Naive B cell (primary cell): ENCODE measurements at regions not wholly inside any gene's neighbourhood (a gene's known extent, or its start where the extent isn't known, plus 50 kb on each side); places are given as distances from the start of the nearest gene placed in this dataset.

Experiments used
- ATAC-seq, 2 donors: fragments of 150-1000 bp; cut with Tn5 transposase; 2 replicates each; pipeline ENCODE4 v1.10.0; 2021; ENCODE audit warnings: low read depth in 2 of 2, mild to moderate bottlenecking in 2 of 2, moderate library complexity in 2 of 2
- DNase-seq: peaks from one replicate; pipeline ENCODE4 v3.0.0; 2022
- H3K27ac Mint-ChIP-seq, 6 donors: one replicate each; pipeline ENCODE4 v1.8.0; 2020 to 2022; ENCODE audit warnings: mild to moderate bottlenecking in 6 of 6, mixed read lengths in 6 of 6, moderate library complexity in 5 of 6, inconsistent platforms in 2 of 6
- H3K27me3 Mint-ChIP-seq, 3 donors: one replicate each; pipeline ENCODE4 v1.8.0; 2021 to 2022; ENCODE audit warnings: mixed read lengths in 3 of 3, mild to moderate bottlenecking in 1 of 3
- H3K36me3 Mint-ChIP-seq, 2 donors: one replicate each; pipeline ENCODE4 v1.8.0; 2020 to 2022; ENCODE audit warnings: mixed read lengths in 2 of 2, inconsistent platforms in 1 of 2, mild to moderate bottlenecking in 1 of 2
- H3K4me1 Mint-ChIP-seq, 3 donors: one replicate each; pipeline ENCODE4 v1.8.0; 2020 to 2022; ENCODE audit warnings: mixed read lengths in 3 of 3, inconsistent platforms in 1 of 3, mild to moderate bottlenecking in 1 of 3, moderate library complexity in 1 of 3
- H3K4me3 Mint-ChIP-seq, 8 donors: one replicate each; pipeline ENCODE4 v1.8.0; 2020 to 2022; ENCODE audit warnings: mild to moderate bottlenecking in 8 of 8, mixed read lengths in 8 of 8, moderate library complexity in 8 of 8, inconsistent platforms in 2 of 8
- H3K9me3 Mint-ChIP-seq, 7 donors: one replicate each; pipeline ENCODE4 v1.8.0; 2020 to 2022; ENCODE audit warnings: mixed read lengths in 7 of 7, mild to moderate bottlenecking in 5 of 7, inconsistent platforms in 2 of 7, moderate library complexity in 1 of 7

DNA sequence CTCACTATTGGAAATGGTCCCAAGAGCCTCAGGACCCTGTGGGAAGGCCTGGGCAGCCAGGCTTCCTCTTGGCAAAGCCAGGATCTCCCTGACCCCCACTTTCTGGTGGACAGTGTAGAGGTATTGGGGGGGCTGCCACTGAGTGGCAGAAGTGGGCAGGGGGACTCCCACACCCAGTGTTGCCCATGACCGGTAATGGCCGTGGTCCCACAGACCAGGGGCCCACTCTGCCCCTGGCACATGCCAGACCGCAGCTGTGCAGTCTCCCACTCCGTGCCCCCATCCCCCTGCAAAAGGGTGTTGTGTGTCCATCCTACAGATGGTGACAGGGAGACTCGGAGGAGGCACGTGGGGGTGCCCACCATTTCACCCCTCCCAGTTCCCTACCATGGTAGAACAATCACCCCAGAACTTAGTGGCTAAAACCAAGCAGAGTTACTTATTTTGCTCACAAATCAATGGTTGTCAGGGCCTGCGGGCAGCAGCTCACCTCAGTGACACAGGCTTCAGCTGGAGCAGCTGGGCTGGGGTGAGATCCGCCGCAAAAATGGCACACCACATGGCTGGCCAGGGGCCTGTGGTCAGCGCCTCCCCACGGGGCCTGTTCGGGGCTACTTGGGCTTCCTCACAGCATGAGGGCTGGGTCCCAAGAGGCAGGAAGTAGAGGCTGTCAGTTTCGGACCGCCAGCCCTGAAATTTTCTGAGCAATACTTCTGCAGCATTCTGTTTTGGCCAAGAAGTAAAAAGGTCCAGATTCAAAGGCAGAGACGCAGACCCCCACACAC is 59.0 kb upstream of the ZNF469 start:
- DNase-seq (no peak), ATAC-seq (no peak)
- H3K27me3 Mint-ChIP-seq, result peaks cover 0 to 5% (median 0%) of the 10 kb centered on the region in 3 donors
- H3K4me1 Mint-ChIP-seq, result no peaks in the 10 kb centered on the region
- no peak overlapping the region for H3K4me3 Mint-ChIP-seq
- H3K9me3 Mint-ChIP-seq, result peaks cover 0 to 3% (median 0%) of the 10 kb centered on the region in 7 donors
- H3K27ac Mint-ChIP-seq, result no peak overlapping the region
- H3K36me3 Mint-ChIP-seq, result no peaks in the 10 kb centered on the region

DNA sequence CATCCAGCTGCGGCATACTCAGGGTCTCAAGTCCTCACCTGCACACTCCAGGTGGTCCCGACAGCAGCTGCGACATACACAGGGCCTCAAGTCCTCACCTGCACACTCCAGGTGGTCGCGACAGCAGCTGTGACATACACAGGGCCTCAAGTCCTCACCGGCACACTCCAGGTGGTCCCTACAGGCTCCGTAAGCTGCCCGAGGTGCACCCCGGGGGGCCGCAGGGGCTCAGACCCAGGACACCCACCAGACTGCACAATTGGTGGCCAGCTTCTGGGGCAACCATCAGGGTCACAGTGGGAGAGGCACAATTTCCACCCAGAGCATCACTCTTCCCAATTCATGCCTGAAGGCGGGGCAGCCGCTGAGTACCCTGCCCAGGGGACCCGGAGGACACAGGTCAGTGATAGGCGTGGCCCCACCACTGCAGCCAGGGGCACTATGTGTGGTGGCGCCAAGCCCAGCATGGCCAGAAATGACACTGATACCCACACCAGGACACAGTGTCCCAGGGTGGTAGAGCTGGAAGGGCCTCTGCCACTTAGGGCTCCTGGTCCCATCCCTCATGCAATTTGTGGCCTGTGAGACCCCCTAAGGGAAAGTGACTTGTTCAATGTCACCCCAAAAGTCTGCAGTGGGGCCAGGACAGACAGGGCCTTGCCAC is 57.5 kb upstream of the ZNF469 start:
- H3K4me3 Mint-ChIP-seq, result no peak overlapping the region
- peaks cover 0 to 5% (median 0%) of the 10 kb centered on the region in 3 donors for H3K27me3 Mint-ChIP-seq
- ATAC-seq (no peak), DNase-seq (no peak)
- no peaks in the 10 kb centered on the region for H3K4me1 Mint-ChIP-seq
- H3K36me3 Mint-ChIP-seq, result no peaks in the 10 kb centered on the region
- peaks cover 0 to 3% (median 0%) of the 10 kb centered on the region in 7 donors for H3K9me3 Mint-ChIP-seq
- no peak overlapping the region for H3K27ac Mint-ChIP-seq

DNA sequence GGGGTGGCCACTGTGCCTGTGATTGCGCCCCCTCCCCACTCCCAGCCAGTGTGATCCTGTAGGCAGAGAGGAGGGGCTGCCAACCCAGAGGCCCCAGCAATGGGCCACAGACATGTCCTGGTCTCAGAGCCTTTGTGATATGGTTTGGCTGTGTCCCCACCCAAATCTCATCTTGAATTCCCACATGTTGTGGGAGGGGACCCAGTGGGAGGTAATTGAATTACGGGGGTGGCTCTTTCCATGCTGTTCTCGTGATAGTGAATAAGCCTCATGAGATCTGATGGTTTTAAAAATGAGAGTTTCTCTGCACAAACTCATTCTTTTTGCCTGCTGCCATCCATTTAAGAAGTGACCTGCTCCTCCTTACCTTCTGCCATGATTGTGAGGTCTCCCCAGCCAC is 56.8 kb upstream of the ZNF469 start:
- H3K27ac Mint-ChIP-seq, result no peak overlapping the region
- H3K4me3 Mint-ChIP-seq, result no peak overlapping the region
- no peaks in the 10 kb centered on the region for H3K36me3 Mint-ChIP-seq
- no peak for ATAC-seq
- H3K4me1 Mint-ChIP-seq, result no peaks in the 10 kb centered on the region
- DNase-seq, result no peak
- H3K27me3 Mint-ChIP-seq, result peaks cover 0 to 5% (median 0%) of the 10 kb centered on the region in 3 donors
- peaks cover 0 to 3% (median 0%) of the 10 kb centered on the region in 7 donors for H3K9me3 Mint-ChIP-seq

DNA sequence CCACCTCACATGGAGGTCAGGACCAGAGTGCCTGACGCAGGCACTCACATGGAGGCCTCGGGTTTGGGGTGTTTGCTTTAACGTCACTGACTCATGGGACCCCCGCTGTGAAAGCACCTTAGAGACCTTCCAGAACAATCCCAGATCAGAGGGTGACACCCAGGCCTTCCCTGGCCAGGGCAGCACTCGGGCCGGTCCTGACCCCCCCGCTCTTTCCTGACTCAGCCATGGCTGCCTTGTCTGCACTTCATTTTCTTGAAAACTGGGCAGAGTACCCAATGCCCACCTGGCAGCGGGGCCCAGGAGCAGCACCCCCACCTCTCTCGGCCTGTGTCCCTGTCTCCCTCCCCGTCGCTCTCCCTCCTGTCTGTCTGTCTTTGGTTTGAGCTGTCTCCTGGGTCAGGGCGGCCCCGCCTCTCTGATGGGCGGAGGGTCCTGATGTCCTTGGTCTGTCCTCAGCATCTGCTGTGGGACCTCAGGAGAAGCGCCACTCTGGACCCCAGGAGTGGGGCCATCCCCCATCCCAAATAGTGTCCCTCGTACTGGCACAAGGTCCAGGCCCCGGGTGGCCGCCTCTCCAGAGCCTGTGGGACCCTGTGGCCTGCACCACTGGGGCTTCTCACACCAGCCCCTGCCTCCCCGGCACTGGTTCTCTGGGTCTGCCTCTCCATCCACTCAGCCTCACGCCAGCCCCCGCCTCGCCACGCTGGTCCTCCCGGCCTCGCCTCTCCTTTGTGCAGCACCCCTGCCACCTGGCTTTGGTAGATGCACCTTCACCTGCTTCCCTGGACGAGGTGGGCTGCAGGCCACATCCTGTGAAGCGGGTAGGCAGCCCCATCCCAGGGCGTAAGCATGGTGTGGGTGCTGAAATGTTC is 55.9 kb upstream of the ZNF469 start:
- H3K9me3 Mint-ChIP-seq, result peaks cover 0 to 3% (median 0%) of the 10 kb centered on the region in 7 donors
- no peak overlapping the region for H3K4me3 Mint-ChIP-seq
- H3K36me3 Mint-ChIP-seq, result no peaks in the 10 kb centered on the region
- no peaks in the 10 kb centered on the region for H3K4me1 Mint-ChIP-seq
- DNase-seq, result no peak
- H3K27ac Mint-ChIP-seq, result no peak overlapping the region
- peaks cover 0 to 5% (median 0%) of the 10 kb centered on the region in 3 donors for H3K27me3 Mint-ChIP-seq
- ATAC-seq, result no peak

DNA sequence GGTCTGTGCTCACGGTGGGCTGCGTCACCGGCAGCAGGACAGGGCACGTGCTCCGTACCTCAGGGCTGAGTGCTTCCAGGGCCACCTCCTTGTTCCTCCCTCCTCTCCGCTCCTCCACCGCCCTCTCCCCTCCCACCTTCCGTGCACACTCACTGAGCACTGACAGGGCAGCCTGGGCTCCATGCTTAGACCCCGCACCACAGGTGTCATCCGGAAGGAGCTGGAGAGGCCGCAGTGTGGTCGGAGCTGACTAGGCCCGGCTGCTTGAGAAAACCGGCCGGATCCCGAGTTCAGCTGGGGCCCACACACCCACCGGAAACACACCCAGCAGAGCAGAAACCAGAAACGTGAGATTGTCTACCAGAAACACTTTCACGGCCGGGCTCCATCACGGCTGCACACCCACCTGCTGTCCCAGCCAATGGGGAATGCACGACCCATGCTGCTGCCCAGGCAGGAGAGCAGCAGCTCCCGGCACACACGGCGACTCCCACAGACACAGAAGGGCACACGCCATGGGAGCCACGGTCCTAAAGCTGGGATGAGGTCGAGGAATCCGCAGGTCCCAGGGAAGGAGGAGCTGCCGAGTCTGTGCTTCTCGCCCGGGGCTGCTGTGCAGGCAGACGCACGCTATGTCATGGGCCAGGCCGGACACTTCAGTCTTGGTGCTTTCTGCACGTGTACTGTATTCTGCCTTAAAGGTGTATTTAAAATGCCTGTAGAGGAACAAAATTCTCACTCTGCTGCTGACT is 55.0 kb upstream of the ZNF469 start:
- DNase-seq (no peak), ATAC-seq (no peak)
- H3K27ac Mint-ChIP-seq, result no peak overlapping the region
- no peaks in the 10 kb centered on the region for H3K36me3 Mint-ChIP-seq
- no peaks in the 10 kb centered on the region for H3K4me1 Mint-ChIP-seq
- no peak overlapping the region for H3K4me3 Mint-ChIP-seq
- peaks cover 0 to 3% (median 0%) of the 10 kb centered on the region in 7 donors for H3K9me3 Mint-ChIP-seq
- H3K27me3 Mint-ChIP-seq, result peaks cover 0 to 5% (median 0%) of the 10 kb centered on the region in 3 donors

DNA sequence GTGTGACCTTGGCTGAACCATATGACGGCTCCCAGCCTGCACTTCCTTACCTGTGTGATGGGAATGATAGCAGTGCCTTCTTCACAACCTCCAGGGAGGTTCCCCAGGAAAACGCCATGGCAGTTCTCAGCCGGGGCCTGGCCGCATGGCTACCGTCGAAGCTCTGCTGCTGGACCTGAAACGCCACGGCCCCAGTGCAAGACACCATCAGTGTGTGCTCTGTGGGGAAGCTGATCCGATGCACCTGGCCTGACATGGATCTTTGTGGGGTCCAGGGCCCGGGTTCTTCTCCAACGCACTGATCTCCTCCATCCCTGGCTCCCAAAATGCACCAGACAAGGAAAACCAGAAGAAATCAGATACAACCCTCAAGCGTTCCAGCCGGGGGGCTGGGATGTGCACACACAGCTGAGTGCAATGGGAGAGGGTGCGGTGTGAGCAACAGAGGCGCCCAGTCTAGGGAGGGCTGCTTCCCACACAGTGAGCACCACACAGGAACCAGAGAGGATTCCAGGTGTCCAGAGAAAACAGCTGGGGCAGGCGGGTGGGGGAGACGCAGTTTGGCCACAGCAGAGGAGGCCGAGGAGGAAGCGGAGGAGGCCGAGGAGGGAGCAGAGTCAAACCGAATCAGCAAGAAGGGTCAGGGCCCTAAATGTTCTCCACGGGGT is 54.3 kb upstream of the ZNF469 start:
- no peak overlapping the region for H3K4me3 Mint-ChIP-seq

DNA sequence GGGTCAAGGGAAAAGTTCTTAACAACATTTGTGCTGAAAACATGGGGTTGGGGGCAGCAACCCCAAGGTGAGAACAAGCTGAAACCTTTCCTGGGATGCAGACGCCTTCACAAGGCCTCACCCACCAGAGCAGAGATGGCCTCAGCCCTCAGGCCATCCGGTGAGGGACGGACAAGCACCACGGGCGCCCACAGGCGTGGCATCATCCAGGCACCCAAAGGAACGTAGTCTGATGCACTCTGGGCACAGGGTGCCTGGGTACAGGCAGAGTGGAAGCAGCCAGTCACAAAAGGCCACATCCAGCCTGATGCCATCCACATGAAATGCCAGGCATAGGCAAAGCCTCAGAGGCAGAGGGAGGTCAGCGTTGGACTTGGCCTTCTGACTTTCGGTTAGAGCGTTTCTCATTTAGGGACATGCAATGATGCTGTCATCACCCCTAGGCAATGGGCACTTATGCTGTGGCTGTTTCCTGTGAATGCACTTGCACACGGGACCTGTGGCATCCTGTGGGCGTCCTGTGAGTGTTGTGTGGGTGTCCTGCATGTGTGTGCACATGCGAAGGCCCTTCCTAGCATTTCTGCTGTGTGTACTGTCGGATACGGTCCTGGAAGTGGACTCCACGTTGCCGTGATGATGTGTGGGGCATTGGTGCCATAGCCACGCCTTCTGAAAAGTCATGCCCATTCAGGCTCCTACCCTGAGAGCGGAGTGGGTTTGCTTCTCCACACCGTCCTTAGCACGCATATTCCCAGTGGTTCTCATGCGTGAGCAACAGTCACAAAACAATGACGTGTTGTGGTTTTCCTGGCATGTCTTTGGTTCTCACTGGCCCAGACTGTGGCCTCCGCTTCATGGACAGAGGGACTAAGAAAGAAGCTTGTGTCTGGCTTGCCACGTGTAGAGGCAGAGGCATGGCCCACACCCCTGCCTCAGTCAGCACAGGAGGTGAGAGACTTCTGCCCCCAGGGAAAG is 52.7 kb upstream of the ZNF469 start:
- Mint-ChIP-seq H3K9me3 (peaks cover 0 to 3% (median 0%) of the 10 kb centered on the region in 7 donors), H3K27me3 (peaks cover 0 to 18% (median 16%) of the 10 kb centered on the region in 3 donors), H3K36me3 (no peaks in the 10 kb centered on the region), H3K4me3 (no peak overlapping the region), H3K27ac (no peak overlapping the region), H3K4me1 (peaks cover 7 to 10% (median 8%) of the 10 kb centered on the region in 3 donors)
- ATAC-seq (no peak), DNase-seq (no peak)

More for the DNA sequence above, 54.3 kb upstream of the ZNF469 start:
- Mint-ChIP-seq H3K27me3 (peaks cover 0 to 5% (median under 1%) of the 10 kb centered on the region in 3 donors), H3K4me1 (peaks cover under 1 to 4% (median 2%) of the 10 kb centered on the region in 3 donors), H3K9me3 (peaks cover 0 to 3% (median 0%) of the 10 kb centered on the region in 7 donors), H3K36me3 (no peaks in the 10 kb centered on the region), H3K27ac (no peak overlapping the region)
- DNase-seq (no peak), ATAC-seq (no peak)

DNA sequence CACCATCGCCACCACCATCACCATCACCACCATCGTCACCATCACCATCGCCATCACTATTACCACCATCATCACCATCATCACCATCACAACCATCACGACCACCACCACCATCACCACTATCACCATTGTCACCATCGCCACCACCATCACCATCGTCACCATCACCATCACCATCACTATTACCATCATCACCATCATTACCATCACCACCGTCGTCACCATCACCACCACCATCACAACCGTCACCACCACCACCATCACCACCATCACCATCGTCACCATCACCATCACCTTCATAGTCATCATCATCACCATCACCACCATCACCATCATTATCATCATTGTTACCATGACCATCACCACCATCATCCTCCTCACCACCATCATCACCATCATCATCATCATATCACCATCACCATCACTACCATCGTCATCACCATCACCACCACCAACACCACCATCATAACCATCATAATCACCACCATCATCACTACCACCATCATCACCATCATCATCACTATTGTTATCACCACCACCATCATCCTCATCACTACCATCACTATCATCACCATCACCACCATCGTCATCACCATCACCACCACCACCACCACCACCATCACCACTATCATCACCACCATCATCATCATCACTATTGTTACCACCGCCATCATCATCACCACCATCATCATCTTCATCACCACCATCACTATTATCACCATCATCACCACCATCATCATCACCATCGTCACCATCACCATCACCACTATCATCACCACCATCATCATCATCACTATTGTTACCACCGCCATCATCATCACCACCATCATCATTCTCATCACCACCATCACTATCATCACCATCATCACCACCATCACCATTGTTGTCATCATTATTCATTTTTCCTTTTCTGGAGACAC is 51.5 kb upstream of the ZNF469 start:
- no peaks in the 10 kb centered on the region for H3K36me3 Mint-ChIP-seq
- no peak for ATAC-seq
- peaks cover 0 to 4% (median 0%) of the 10 kb centered on the region in 7 donors for H3K9me3 Mint-ChIP-seq
- H3K27me3 Mint-ChIP-seq, result peaks cover 5 to 18% (median 17%) of the 10 kb centered on the region in 3 donors
- no peak for DNase-seq
- H3K27ac Mint-ChIP-seq, result no peak overlapping the region
- H3K4me1 Mint-ChIP-seq, result peaks cover 7 to 10% (median 8%) of the 10 kb centered on the region in 3 donors
- H3K4me3 Mint-ChIP-seq, result no peak overlapping the region

DNA sequence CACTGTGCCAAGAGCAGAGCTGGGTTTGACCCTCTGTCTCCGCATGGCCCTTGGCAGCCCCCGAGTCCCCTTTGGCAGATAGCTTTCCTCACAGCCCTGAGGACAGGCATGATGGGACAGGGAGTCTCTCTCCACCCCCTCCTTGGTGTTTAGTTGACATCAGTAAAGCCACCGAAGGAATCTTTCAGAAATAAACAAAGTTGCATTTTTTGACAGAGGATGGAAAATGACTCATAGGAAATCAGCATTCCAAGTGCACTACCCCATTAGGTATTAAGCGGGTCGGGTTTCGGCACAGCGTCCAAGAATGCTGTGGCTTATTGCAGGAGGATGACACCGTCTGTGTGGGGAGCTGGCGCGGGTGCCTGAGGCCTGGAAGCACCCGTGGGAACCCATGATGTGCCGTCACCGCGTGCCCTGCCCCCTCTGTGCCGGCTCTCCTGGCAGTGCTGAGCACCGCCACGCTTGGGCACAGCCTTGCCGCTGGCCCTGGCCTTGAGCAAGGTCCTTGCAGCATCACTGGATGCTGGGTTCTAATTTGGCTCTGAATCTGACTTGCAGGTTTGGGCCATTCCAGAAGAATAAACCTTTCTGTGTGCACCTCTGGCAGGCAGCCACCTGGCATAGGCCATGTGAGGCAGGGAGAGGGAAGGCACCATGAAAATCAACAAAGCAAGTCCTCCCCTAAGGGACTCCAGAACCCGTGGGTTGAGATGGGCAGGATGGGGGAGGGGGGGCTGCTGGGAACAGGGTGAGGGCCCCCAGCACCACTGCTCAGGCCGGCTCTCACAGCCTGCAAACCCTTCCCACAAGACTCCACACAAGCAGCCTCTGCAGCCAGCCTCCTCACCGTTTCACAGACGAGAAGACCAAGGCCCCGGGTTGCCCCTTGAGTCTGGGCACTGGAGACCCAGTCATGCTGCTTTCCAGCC is 50.5 kb upstream of the ZNF469 start:
- DNase-seq, result no peak
- Mint-ChIP-seq H3K27ac (no peak overlapping the region), H3K36me3 (no peaks in the 10 kb centered on the region), H3K27me3 (peaks cover 7 to 18% (median 17%) of the 10 kb centered on the region in 3 donors), H3K4me3 (peak overlapping the region in 1 of 8 donors; percentile 8), H3K4me1 (peaks cover 7 to 10% (median 8%) of the 10 kb centered on the region in 3 donors), H3K9me3 (peaks cover 0 to 4% (median 0%) of the 10 kb centered on the region in 7 donors)
- ATAC-seq, result no peak
